Tibial nerve (tissue), 4 donors: ENCODE measurements at regions not wholly inside any gene's neighbourhood (a gene's known extent, or its start where the extent isn't known, plus 50 kb on each side); places are given as distances from the start of the nearest gene placed in this dataset.

Experiments used
- DNase-seq, 2 donors: peaks; one replicate each; pipeline ENCODE4 v3.0.0-alpha.2; 2019; ENCODE audit warnings: low spot score in 2 of 2
- H3K27ac ChIP-seq, 4 donors: fragments of 200-600 bp; sonication (generic) in 3 of 4; one replicate each; pipeline ENCODE4 v1.5.1; 2017 to 2019; ENCODE audit warnings: mild to moderate bottlenecking in 1 of 4
- H3K27me3 ChIP-seq, 2 donors: fragments of 200-600 bp; sonication (generic) in 1 of 2; one replicate each; pipeline versions ENCODE4 v1.5.1 to v1.6.0; 2017 to 2019
- H3K36me3 ChIP-seq, 3 donors: fragments of 200-600 bp; sonication (generic); one replicate each; pipeline ENCODE4 v1.5.1; 2018 to 2019
- H3K4me1 ChIP-seq, 4 donors: fragments of 200-600 bp; sonication (generic) in 3 of 4; one replicate each; pipeline ENCODE4 v1.5.1; 2017 to 2019
- H3K4me3 ChIP-seq, 4 donors: fragments of 200-600 bp; sonication (generic) in 3 of 4; one replicate each; pipeline ENCODE4 v1.5.1; 2017 to 2019; ENCODE audit warnings: mild to moderate bottlenecking in 1 of 4, moderate library complexity in 1 of 4
- H3K9me3 ChIP-seq, 4 donors: fragments of 200-600 bp; sonication (generic) in 3 of 4; one replicate each; pipeline ENCODE4 v1.5.1; 2017 to 2019
- CTCF ChIP-seq, 5 experiments: fragments of 200-600 bp in 3 of 5; fragments of 450-650 bp in 2 of 5; sonication (generic) in 3 of 5; IDR thresholded peaks; one replicate each; pipeline ENCODE4 v1.5.1; 2016 to 2019; ENCODE audit warnings: antibody characterized with exemption in 5 of 5, mild to moderate bottlenecking in 3 of 5, moderate library complexity in 2 of 5
- EP300 ChIP-seq, 2 donors: sonication (generic); formaldehyde crosslinking; IDR thresholded peaks; one replicate each; pipeline ENCODE4 v1.6.1; 2017; ENCODE audit warnings: antibody characterized with exemption in 2 of 2, mild to moderate bottlenecking in 1 of 2
- POLR2A ChIP-seq, 2 donors: fragments of 450-650 bp; IDR thresholded peaks; one replicate each; pipeline ENCODE4 v1.6.1; 2017; ENCODE audit warnings: antibody characterized with exemption in 2 of 2, mild to moderate bottlenecking in 2 of 2, moderate library complexity in 2 of 2
- WGBS, 2 donors: methylation state at CpG; one replicate each; pipeline ENCODE4 v1.1.5; 2018; 5-methylcytosine and 5-hydroxymethylcytosine counted together

- no peak overlapping the region for H3K27ac ChIP-seq
- no peak for TF ChIP-seq EP300 (IDR thresholded peaks at IDR 0.05)
- TF ChIP-seq CTCF (IDR thresholded peaks at IDR 0.05): no peak
- no peak for TF ChIP-seq POLR2A (IDR thresholded peaks at IDR 0.05)
- H3K36me3 ChIP-seq: no peaks in the 10 kb centered on the region
- H3K27me3 ChIP-seq: no peaks in the 10 kb centered on the region
- H3K4me1 ChIP-seq: no peaks in the 10 kb centered on the region
- no peak overlapping the region for H3K4me3 ChIP-seq
- H3K9me3 ChIP-seq: peaks cover 0 to 24% (median 2%) of the 10 kb centered on the region in 4 donors
- no peak for DNase-seq
- 86% methylated on average over 5 of the region's 5 CpGs for WGBS, 2 donors
Measured at GRCh38 chr5:114565871-114566270, 204.0 kb downstream of the KCNN2 start.

GRCh38 chr5:114565139-114565538, 203.3 kb downstream of the KCNN2 start:
- Histone ChIP-seq H3K4me3 (no peak overlapping the region), H3K27me3 (no peaks in the 10 kb centered on the region), H3K36me3 (no peaks in the 10 kb centered on the region), H3K4me1 (no peaks in the 10 kb centered on the region), H3K27ac (no peak overlapping the region), H3K9me3 (peaks cover 0 to 24% (median 2%) of the 10 kb centered on the region in 4 donors)
- DNase-seq: no peak
- WGBS, 2 donors: 41 to 45% methylated on average over 2 of the region's 2 CpGs
- no peak for TF ChIP-seq POLR2A (IDR thresholded peaks at IDR 0.05)
- TF ChIP-seq CTCF (IDR thresholded peaks at IDR 0.05): no peak
- TF ChIP-seq EP300 (IDR thresholded peaks at IDR 0.05): no peak

- no peak for TF ChIP-seq CTCF (IDR thresholded peaks at IDR 0.05)
- TF ChIP-seq POLR2A (IDR thresholded peaks at IDR 0.05): no peak
- TF ChIP-seq EP300 (IDR thresholded peaks at IDR 0.05): no peak
- Histone ChIP-seq H3K4me3 (no peak overlapping the region), H3K27me3 (no peaks in the 10 kb centered on the region), H3K27ac (no peak overlapping the region), H3K9me3 (peaks cover 0 to 3% (median 0%) of the 10 kb centered on the region in 4 donors), H3K4me1 (no peaks in the 10 kb centered on the region), H3K36me3 (no peaks in the 10 kb centered on the region)
- 54 to 73% methylated on average over 4 of the region's 4 CpGs for WGBS, 2 donors
- DNase-seq: no peak
Measured at GRCh38 chr5:114561415-114561814, 199.5 kb downstream of the KCNN2 start.
